ENCODE measurements at regions not wholly inside any gene's neighbourhood (a gene's known extent, or its start where the extent isn't known, plus 50 kb on each side); places are given as distances from the start of the nearest gene placed in this dataset.
"Not testable (repeated sequence)": the region's sequence is repeated elsewhere in the genome, so short reads cannot be mapped to it uniquely, and the experiment has no call there.

DNA sequence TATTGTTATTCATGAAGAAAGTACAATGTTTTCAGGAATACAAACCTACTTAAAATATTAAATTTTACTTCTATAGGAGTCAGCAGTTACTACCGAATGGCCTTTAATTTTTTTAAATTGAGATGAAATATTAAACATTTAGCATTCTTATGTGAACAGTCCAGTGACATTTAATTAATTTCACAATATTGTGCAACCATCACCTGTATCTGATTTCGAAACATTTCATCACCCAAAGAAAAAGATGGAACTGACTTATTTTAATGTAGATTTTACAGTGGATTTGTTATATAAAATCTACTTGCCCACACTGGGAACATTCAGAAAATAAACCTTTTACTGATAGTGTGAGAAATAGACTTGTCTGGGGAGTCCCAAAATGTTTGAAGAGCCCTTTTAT lies 585.2 kb upstream of the LINC00305 start:
- H3K4me1 ChIP-seq (replicated peaks in 1 of 2; ENCODE audit: control insufficient read depth in 2 of 2, insufficient read depth in 2 of 2, low read length in 2 of 2), result no peaks in the 10 kb centered on the region
- ATAC-seq (no peak), DNase-seq (ENCODE audit: extremely low read depth in 1 of 4, low spot score in 3 of 4) (no peak), FAIRE-seq (no peak)
- no peak overlapping the region for H3K4me3 ChIP-seq
- no peak overlapping the region for H3K4me2 ChIP-seq (ENCODE audit: insufficient read depth, low read length)
- TF ChIP-seq TFE3 (CRISPR knock-in tag; IDR thresholded peaks at IDR 0.05), result no peak
- no peak for TF ChIP-seq MYNN (IDR thresholded peaks at IDR 0.05)
- TF ChIP-seq MYNN (CRISPR knock-in tag; IDR thresholded peaks at IDR 0.05), result no peak
- no peak for TF ChIP-seq HMG20A (CRISPR knock-in tag; conservative IDR thresholded peaks at IDR 0.05)
- no peak for TF ChIP-seq SMAD3 (CRISPR knock-in tag; conservative IDR thresholded peaks at IDR 0.05)
- TF ChIP-seq SMARCC2 (IDR thresholded peaks at IDR 0.05; ENCODE audit: low read depth), result no peak
- no peak for TF ChIP-seq ZNF75A (CRISPR knock-in tag; IDR thresholded peaks at IDR 0.05)
- TF ChIP-seq CEBPG (CRISPR knock-in tag; IDR thresholded peaks at IDR 0.05), result no peak
- peak in 1 of 2 experiments; percentile 58; a peak in 2 of 4 replicates for TF ChIP-seq CEBPG (tag; conservative IDR thresholded peaks at IDR 0.05 in 1 of 2, IDR thresholded peaks at IDR 0.05 in 1 of 2)
- H3K9me3 ChIP-seq (replicated peaks; ENCODE audit: control insufficient read depth, insufficient read depth, low read depth, low read length), result no peaks in the 10 kb centered on the region
- BruUV-seq (replicated peaks), result no TSS peak
- intact Hi-C loops (cut with micrococcal nuclease) (no loop called here), in situ Hi-C loops (cut with MboI) (no loop called here)
- no peak overlapping the region for H3K9ac ChIP-seq (ENCODE audit: insufficient read depth in 1 of 2, low read depth in 2 of 2, low read length in 2 of 2)
- no peaks in the 10 kb centered on the region for H3K36me3 ChIP-seq (ENCODE audit: control insufficient read depth, insufficient read depth, low read length)
- no peaks in the 10 kb centered on the region for H3K79me2 ChIP-seq (ENCODE audit: control insufficient read depth, insufficient read depth, low read length)
- 5% methylated on average over 2 of the region's 2 CpGs for WGBS (ENCODE audit: insufficient coverage, low coverage, missing lambda C conversion rate)
- CTCF ChIA-PET (ENCODE audit: low intra/inter-chr PET ratio), result no interaction called here
- H3K27ac ChIP-seq (ENCODE audit: extremely low read depth, low read depth, low read length), result no peak overlapping the region
- no peak overlapping the region for H2AFZ ChIP-seq (ENCODE audit: low read depth, low read length)
- no peaks in the 10 kb centered on the region for H3K27me3 ChIP-seq (ENCODE audit: control insufficient read depth in 2 of 2, insufficient read depth in 2 of 2, low read length in 2 of 2)
- H3K9me1 ChIP-seq (ENCODE audit: control insufficient read depth, insufficient read depth, low read length), result no peaks in the 10 kb centered on the region
- H4K20me1 ChIP-seq (replicated peaks; ENCODE audit: control insufficient read depth, insufficient read depth, low read length), result no peaks in the 10 kb centered on the region
- POLR2A ChIA-PET, result no interaction called here

- H3K79me2 ChIP-seq (ENCODE audit: control insufficient read depth, insufficient read depth, low read length); H3K27me3 ChIP-seq (ENCODE audit: control insufficient read depth in 2 of 2, insufficient read depth in 2 of 2, low read length in 2 of 2); H3K4me2 ChIP-seq (ENCODE audit: insufficient read depth, low read length); H2AFZ ChIP-seq (ENCODE audit: low read depth, low read length); H3K9ac ChIP-seq (ENCODE audit: insufficient read depth in 1 of 2, low read depth in 2 of 2, low read length in 2 of 2); H3K9me3 ChIP-seq (replicated peaks; ENCODE audit: control insufficient read depth, insufficient read depth, low read depth, low read length); POLR2A ChIA-PET; intact Hi-C loops (cut with micrococcal nuclease); DNase-seq (ENCODE audit: extremely low read depth in 1 of 4, low spot score in 3 of 4); H3K36me3 ChIP-seq (ENCODE audit: control insufficient read depth, insufficient read depth, low read length); H3K4me3 ChIP-seq; CTCF ChIA-PET (ENCODE audit: low intra/inter-chr PET ratio); FAIRE-seq; H3K9me1 ChIP-seq (ENCODE audit: control insufficient read depth, insufficient read depth, low read length); BruUV-seq (replicated peaks); H3K27ac ChIP-seq (ENCODE audit: extremely low read depth, low read depth, low read length); ATAC-seq; H3K4me1 ChIP-seq (replicated peaks in 1 of 2; ENCODE audit: control insufficient read depth in 2 of 2, insufficient read depth in 2 of 2, low read length in 2 of 2); H4K20me1 ChIP-seq (replicated peaks; ENCODE audit: control insufficient read depth, insufficient read depth, low read length); in situ Hi-C loops (cut with MboI): not testable (repeated sequence)
- WGBS (ENCODE audit: insufficient coverage, low coverage, missing lambda C conversion rate), result 19% methylated on average over 7 of the region's 39 CpGs
Observed at GRCh38 chr18:64725657-64726056, 576.8 kb upstream of the LINC00305 start.

Data from K562 (cell line).